CD4-positive, alpha-beta T cell (primary cell): ENCODE measurements at regions not wholly inside any gene's neighbourhood (a gene's known extent, or its start where the extent isn't known, plus 50 kb on each side); places are given as distances from the start of the nearest gene placed in this dataset.

Source experiments
- ATAC-seq: fragments of 200-7000 bp; cut with Tn5 transposase; one replicate; pipeline ENCODE4 v1.10.0; 2022; ENCODE audit warnings: mild to moderate bottlenecking; ENCODE audit not compliant: poor library complexity
- CTCF ChIA-PET: fragments of 350-600 bp; sonication (Branson Sonifier 250); formaldehyde crosslinking; loops from one replicate; lab custom pipeline; 2021; ENCODE audit warnings: antibody characterized with exemption, inconsistent platforms; lab: Charles Lee
- POLR2A ChIA-PET: fragments of 350-600 bp; sonication (Branson Sonifier 250); formaldehyde crosslinking; loops from one replicate; lab custom pipeline; 2021; ENCODE audit warnings: antibody characterized with exemption, inconsistent platforms; lab: Charles Lee
- DNase-seq, 14 experiments: peaks; one replicate each; pipeline ENCODE4 v3.0.0-alpha.2; 2013 to 2020; ENCODE audit warnings: mixed read lengths in 2 of 14
- H3K27ac ChIP-seq, 2 donors: one replicate each; pipeline versions ENCODE4 v1.5.1 to v1.7.0; 2013; ENCODE audit warnings: low read length in 2 of 2, low read depth in 1 of 2, mild to moderate bottlenecking in 1 of 2
- H3K27me3 ChIP-seq, 2 experiments: 1 replicate in 1 of 2; 2 replicates in 1 of 2; pipeline versions ENCODE4 v1.6.1 to v1.7.0; 2013; ENCODE audit warnings: low read length in 2 of 2, control low read depth in 1 of 2, mild to moderate bottlenecking in 1 of 2, moderate library complexity in 1 of 2; ENCODE audit not compliant: insufficient read depth in 2 of 2, control insufficient read depth in 1 of 2
- H3K36me3 ChIP-seq: one replicate; pipeline ENCODE4 v1.6.1; 2013; ENCODE audit warnings: low read length, control low read depth; ENCODE audit not compliant: insufficient read depth
- H3K4me1 ChIP-seq: one replicate; pipeline ENCODE4 v1.6.1; 2013; ENCODE audit warnings: low read length, control low read depth; ENCODE audit not compliant: insufficient read depth
- H3K4me3 ChIP-seq: one replicate; pipeline ENCODE4 v1.5.1; 2013; ENCODE audit warnings: mild to moderate bottlenecking, low read length, moderate library complexity
- H3K9me3 ChIP-seq, 2 experiments: 1 replicate in 1 of 2; 2 replicates in 1 of 2; pipeline versions ENCODE4 v1.6.1 to v1.7.0; 2013; ENCODE audit warnings: low read length in 2 of 2, mild to moderate bottlenecking in 2 of 2, control low read depth in 1 of 2, moderate library complexity in 1 of 2; ENCODE audit not compliant: control insufficient read depth in 1 of 2, insufficient read depth in 1 of 2
- H3K27ac Mint-ChIP-seq: one replicate; pipeline ENCODE4 v1.8.0; 2020; ENCODE audit warnings: mixed read lengths
- H3K27me3 Mint-ChIP-seq: one replicate; pipeline ENCODE4 v1.8.0; 2021; ENCODE audit warnings: mixed read lengths
- H3K36me3 Mint-ChIP-seq: one replicate; pipeline ENCODE4 v1.8.0; 2021; ENCODE audit warnings: low read depth, mixed read lengths
- H3K4me1 Mint-ChIP-seq: one replicate; pipeline ENCODE4 v1.8.0; 2021; ENCODE audit warnings: low read depth, mixed read lengths
- H3K4me3 Mint-ChIP-seq: one replicate; pipeline ENCODE4 v1.8.0; 2020; ENCODE audit warnings: mild to moderate bottlenecking, mixed read lengths
- H3K9me3 Mint-ChIP-seq: one replicate; pipeline ENCODE4 v1.8.0; 2020; ENCODE audit warnings: mixed read lengths
- intact Hi-C, 2 experiments: fragments of 100-400 bp; cut with DNase I in 1 of 2; cut with micrococcal nuclease in 1 of 2; formaldehyde crosslinking; loops; one replicate each; pipeline versions ENCODE4 v1.15.1 to v1.9.0; 2023 to 2025; cut with DNase I, micrococcal nuclease
- TF ChIP-seq, protein P1 (sequence below): fragments of 200-600 bp; IDR thresholded peaks from one replicate; pipeline ENCODE4 v1.8.0; 2022; ENCODE audit warnings: antibody characterized with exemption, mild to moderate bottlenecking

DNA sequence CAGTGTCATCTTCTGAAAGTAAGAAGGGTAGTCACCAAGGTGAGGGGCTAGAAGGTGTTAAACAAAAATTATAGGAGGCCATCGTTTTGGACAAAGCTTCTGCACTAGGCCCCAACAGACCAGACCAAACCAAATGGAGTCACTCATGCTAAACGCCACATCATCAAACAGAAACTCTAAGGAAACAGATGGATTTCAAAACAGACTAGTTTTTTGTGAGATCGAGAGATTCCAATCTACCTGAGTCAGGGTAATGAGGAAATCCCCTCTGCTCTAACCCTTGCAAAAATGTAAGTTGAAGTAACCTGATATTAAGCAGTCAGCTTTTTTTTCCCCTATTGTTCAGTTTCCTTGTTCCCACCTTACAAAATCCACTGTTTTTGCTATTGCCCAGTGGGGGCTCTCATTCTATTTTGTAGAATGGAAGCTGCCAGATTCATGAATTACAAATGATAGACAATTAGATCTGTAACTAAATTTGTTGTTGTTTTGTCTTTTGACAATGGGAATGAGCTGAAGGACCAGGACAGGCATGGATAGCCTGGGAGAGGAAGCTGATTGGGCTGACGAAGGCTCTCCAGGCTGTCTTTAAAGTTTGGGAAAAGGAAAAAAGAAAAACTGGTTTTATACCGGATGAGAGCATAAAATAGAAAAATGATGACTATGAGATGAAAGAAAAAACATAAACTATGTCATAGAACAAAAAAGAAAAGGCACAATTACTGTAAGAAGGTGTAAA is 94.7 kb upstream of the ADAMTSL1 start:
- H3K4me3 ChIP-seq, result no peak overlapping the region
- no peaks in the 10 kb centered on the region for H3K9me3 ChIP-seq
- Mint-ChIP-seq H3K9me3 (no peaks in the 10 kb centered on the region), H3K36me3 (no peaks in the 10 kb centered on the region), H3K27me3 (peaks cover 9% of the 10 kb centered on the region), H3K4me3 (no peak overlapping the region), H3K4me1 (no peaks in the 10 kb centered on the region), H3K27ac (no peak overlapping the region)
- no peak for ATAC-seq
- TF ChIP-seq, protein P1, sequence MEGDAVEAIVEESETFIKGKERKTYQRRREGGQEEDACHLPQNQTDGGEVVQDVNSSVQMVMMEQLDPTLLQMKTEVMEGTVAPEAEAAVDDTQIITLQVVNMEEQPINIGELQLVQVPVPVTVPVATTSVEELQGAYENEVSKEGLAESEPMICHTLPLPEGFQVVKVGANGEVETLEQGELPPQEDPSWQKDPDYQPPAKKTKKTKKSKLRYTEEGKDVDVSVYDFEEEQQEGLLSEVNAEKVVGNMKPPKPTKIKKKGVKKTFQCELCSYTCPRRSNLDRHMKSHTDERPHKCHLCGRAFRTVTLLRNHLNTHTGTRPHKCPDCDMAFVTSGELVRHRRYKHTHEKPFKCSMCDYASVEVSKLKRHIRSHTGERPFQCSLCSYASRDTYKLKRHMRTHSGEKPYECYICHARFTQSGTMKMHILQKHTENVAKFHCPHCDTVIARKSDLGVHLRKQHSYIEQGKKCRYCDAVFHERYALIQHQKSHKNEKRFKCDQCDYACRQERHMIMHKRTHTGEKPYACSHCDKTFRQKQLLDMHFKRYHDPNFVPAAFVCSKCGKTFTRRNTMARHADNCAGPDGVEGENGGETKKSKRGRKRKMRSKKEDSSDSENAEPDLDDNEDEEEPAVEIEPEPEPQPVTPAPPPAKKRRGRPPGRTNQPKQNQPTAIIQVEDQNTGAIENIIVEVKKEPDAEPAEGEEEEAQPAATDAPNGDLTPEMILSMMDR, result no peak
- CTCF ChIA-PET, result no interaction called here
- no peaks in the 10 kb centered on the region for H3K36me3 ChIP-seq
- intact Hi-C loops, result no loop called here
- no peaks in the 10 kb centered on the region for H3K27me3 ChIP-seq
- no peak for DNase-seq
- POLR2A ChIA-PET, result no interaction called here
- no peak overlapping the region for H3K27ac ChIP-seq
- no peaks in the 10 kb centered on the region for H3K4me1 ChIP-seq

DNA sequence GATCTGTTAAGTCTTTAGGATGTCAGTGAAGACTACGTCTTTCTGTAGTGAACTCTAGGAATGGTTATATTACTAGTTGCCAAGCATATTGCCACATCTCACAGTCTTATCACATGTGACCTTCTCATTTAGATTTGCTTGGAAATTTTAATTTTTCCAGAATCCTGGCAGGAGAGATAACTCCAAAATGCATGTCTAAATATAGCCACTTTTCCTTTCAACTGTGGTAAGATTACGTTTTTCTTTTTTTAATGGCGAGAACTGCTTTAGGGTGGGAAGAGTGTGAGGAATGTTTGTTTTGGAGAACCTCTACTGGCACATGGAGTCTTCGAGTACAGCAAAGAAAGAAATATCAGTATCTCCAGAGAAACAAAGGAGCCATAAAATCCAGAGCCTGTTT is 91.7 kb upstream of the ADAMTSL1 start:
- Mint-ChIP-seq H3K4me1 (no peaks in the 10 kb centered on the region), H3K27ac (no peak overlapping the region), H3K4me3 (no peak overlapping the region), H3K9me3 (no peaks in the 10 kb centered on the region), H3K27me3 (peaks cover 9% of the 10 kb centered on the region), H3K36me3 (no peaks in the 10 kb centered on the region)
- ChIA-PET POLR2A (no interaction called here), CTCF (no interaction called here)
- H3K27me3 ChIP-seq, result no peaks in the 10 kb centered on the region
- no peaks in the 10 kb centered on the region for H3K9me3 ChIP-seq
- H3K4me1 ChIP-seq, result no peaks in the 10 kb centered on the region
- no peak for DNase-seq
- H3K4me3 ChIP-seq, result no peak overlapping the region
- TF ChIP-seq, protein P1, result no peak
- H3K36me3 ChIP-seq, result no peaks in the 10 kb centered on the region
- no peak overlapping the region for H3K27ac ChIP-seq
- intact Hi-C loops, result no loop called here
- no peak for ATAC-seq

DNA sequence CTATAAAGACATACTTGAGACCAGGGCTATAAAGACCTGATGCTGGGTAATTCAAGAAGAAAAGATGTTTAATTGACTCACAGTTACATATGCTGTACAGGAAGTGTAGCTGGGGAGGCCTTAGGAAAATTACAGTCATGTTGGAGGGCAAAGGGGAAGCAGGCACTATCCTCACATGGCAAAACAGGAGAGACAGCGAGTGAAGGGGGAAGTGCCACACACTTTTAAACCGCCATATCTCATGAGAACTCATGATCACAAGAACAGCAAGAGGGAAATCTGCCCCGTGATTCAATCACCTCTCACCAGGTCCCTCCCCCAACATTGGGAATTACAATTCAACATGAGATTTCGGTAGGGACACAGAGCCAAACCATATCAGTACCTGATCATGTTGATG is 89.9 kb upstream of the ADAMTSL1 start:
- Mint-ChIP-seq H3K4me1 (no peaks in the 10 kb centered on the region), H3K27ac (no peak overlapping the region), H3K4me3 (no peak overlapping the region), H3K27me3 (peaks cover 4% of the 10 kb centered on the region), H3K9me3 (no peaks in the 10 kb centered on the region), H3K36me3 (no peaks in the 10 kb centered on the region)
- CTCF ChIA-PET, result no interaction called here
- TF ChIP-seq, protein P1, result no peak
- no peak overlapping the region for H3K4me3 ChIP-seq
- no peaks in the 10 kb centered on the region for H3K36me3 ChIP-seq
- H3K27ac ChIP-seq, result no peak overlapping the region
- H3K27me3 ChIP-seq, result no peaks in the 10 kb centered on the region
- ATAC-seq (no peak), DNase-seq (no peak)
- POLR2A ChIA-PET, result no interaction called here
- intact Hi-C loops, result no loop called here
- H3K9me3 ChIP-seq, result no peaks in the 10 kb centered on the region
- no peaks in the 10 kb centered on the region for H3K4me1 ChIP-seq
